Neural crest cell (in vitro differentiated cells): ENCODE measurements at regions not wholly inside any gene's neighbourhood (a gene's known extent, or its start where the extent isn't known, plus 50 kb on each side); places are given as distances from the start of the nearest gene placed in this dataset.

Experiments used
- DNase-seq: peaks from one replicate; pipeline ENCODE4 v3.0.0; 2021; ENCODE audit warnings: low read depth, mixed read lengths, low spot score
- H3K27ac Mint-ChIP-seq: one replicate; pipeline ENCODE4 v1.8.0; 2021; ENCODE audit warnings: mild to moderate bottlenecking, mixed read lengths; ENCODE audit not compliant: unreplicated experiment
- H3K27me3 Mint-ChIP-seq: 2 replicates; pipeline ENCODE4 v1.8.0; 2021; ENCODE audit warnings: low read depth, mild to moderate bottlenecking, mixed read lengths
- H3K36me3 Mint-ChIP-seq: 2 replicates; pipeline ENCODE4 v1.8.0; 2021; ENCODE audit warnings: low read depth, mild to moderate bottlenecking, mixed read lengths
- H3K4me1 Mint-ChIP-seq: 2 replicates; pipeline ENCODE4 v1.8.0; 2021; ENCODE audit warnings: mixed read lengths
- H3K4me3 Mint-ChIP-seq: one replicate; pipeline ENCODE4 v1.8.0; 2021; ENCODE audit warnings: mild to moderate bottlenecking, mixed read lengths
- H3K9me3 Mint-ChIP-seq: 2 replicates; pipeline ENCODE4 v1.8.0; 2021; ENCODE audit warnings: mixed read lengths
- CTCF ChIP-seq: fragments of 200-600 bp; sonication (generic); conservative IDR thresholded peaks from 2 replicates; pipeline ENCODE4 v1.5.0; 2021; ENCODE audit warnings: antibody characterized with exemption, mild to moderate bottlenecking

DNA sequence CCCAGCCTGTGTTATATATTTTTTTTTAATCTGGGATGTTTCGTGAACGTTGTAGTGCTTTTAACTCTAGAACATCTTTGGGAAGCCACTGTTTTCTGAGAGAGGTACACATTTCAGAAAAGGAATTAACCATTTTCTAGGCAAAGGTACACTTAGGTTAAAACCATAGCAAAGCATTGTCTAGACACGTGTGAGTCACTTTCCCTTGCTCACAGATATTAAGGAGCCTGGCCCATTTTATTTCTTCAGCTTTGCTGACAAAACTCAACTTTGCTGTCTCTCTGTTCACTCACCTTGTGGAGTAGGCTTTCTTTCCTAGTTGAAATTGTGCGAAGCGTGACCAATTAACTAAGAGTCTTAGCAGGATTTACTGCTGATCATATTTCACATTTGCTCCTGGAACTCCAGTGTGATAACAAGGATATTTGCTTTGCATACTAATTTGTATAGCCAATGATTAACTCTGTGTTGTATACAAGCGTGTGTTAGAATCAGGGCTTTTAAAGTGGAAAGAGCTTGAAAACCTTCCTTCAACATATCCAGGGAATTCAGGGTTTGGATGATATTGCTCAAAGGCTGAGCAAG is 215.0 kb upstream of the AGAP1 start:
- Mint-ChIP-seq H3K27me3 (no peaks in the 10 kb centered on the region), H3K27ac (no peak overlapping the region), H3K36me3 (peaks cover 6% of the 10 kb centered on the region), H3K4me1 (no peaks in the 10 kb centered on the region), H3K4me3 (no peak overlapping the region), H3K9me3 (peaks cover 15% of the 10 kb centered on the region)
- DNase-seq, result no peak
- no peak for TF ChIP-seq CTCF

DNA sequence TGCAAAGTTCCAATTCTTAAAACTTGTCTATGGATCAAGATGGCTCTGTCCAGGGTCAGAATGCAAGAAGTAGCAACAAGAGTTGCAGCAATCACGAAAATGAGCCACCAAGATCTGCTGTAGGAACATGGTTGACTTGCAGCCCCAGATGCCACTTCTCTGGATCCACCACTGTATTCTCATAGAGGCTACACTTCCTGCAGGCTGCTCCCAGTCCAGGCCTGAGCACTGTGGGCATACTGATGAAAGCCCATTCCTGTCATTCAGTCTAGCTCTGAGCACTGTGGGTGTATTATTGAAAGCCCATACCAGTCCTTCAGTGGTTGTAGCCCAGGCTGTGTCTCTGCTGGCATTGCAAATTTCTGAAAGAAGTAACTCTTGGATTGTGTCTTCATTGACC is 213.9 kb upstream of the AGAP1 start:
- TF ChIP-seq CTCF, result no peak
- Mint-ChIP-seq H3K27ac (no peak overlapping the region), H3K36me3 (peaks cover 2% of the 10 kb centered on the region), H3K27me3 (no peaks in the 10 kb centered on the region), H3K9me3 (peaks cover 11% of the 10 kb centered on the region), H3K4me3 (no peak overlapping the region), H3K4me1 (no peaks in the 10 kb centered on the region)
- no peak for DNase-seq

DNA sequence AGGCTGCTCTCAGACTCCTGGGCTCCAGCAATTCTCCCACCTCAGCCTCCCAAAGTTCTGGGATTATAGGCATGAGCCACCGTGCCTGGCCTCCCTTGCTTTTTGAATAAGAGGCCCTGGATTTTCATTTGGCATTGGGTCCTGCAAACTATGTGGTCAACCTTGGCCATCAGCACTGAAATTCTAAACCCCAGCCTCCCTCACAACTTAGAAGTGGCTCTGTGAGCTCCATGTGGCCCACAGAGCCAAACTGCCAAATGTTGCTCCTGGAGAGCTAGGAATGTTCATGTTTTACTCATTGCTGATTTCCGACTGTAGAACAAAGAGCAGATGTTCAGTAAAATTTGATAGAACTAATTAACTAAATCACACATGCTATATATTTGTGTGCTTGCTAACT is 210.6 kb upstream of the AGAP1 start:
- Mint-ChIP-seq H3K9me3 (peaks cover 8% of the 10 kb centered on the region), H3K36me3 (no peaks in the 10 kb centered on the region), H3K27ac (no peak overlapping the region), H3K27me3 (no peaks in the 10 kb centered on the region), H3K4me1 (peaks cover 4% of the 10 kb centered on the region), H3K4me3 (no peak overlapping the region)
- no peak for TF ChIP-seq CTCF
- no peak for DNase-seq

GRCh38 chr2:235286622-235287374 is 207.0 kb upstream of the AGAP1 start:
- DNase-seq, result no peak
- Mint-ChIP-seq H3K27me3 (no peaks in the 10 kb centered on the region), H3K27ac (peak overlapping the region; percentile 15), H3K4me1 (peaks cover 4% of the 10 kb centered on the region), H3K36me3 (no peaks in the 10 kb centered on the region), H3K4me3 (no peak overlapping the region), H3K9me3 (peaks cover 8% of the 10 kb centered on the region)
- TF ChIP-seq CTCF, result no peak

GRCh38 chr2:235287375-235287733 is 206.5 kb upstream of the AGAP1 start:
- no peak for TF ChIP-seq CTCF
- H3K36me3 Mint-ChIP-seq, result no peaks in the 10 kb centered on the region
- H3K9me3 Mint-ChIP-seq, result peaks cover 4% of the 10 kb centered on the region
- H3K4me3 Mint-ChIP-seq, result no peak overlapping the region
- H3K4me1 Mint-ChIP-seq, result peaks cover 4% of the 10 kb centered on the region
- no peak for DNase-seq
- H3K27me3 Mint-ChIP-seq, result no peaks in the 10 kb centered on the region
- H3K27ac Mint-ChIP-seq, result no peak overlapping the region
